ENCODE measurements at regions not wholly inside any gene's neighbourhood (a gene's known extent, or its start where the extent isn't known, plus 50 kb on each side); places are given as distances from the start of the nearest gene placed in this dataset.

DNA sequence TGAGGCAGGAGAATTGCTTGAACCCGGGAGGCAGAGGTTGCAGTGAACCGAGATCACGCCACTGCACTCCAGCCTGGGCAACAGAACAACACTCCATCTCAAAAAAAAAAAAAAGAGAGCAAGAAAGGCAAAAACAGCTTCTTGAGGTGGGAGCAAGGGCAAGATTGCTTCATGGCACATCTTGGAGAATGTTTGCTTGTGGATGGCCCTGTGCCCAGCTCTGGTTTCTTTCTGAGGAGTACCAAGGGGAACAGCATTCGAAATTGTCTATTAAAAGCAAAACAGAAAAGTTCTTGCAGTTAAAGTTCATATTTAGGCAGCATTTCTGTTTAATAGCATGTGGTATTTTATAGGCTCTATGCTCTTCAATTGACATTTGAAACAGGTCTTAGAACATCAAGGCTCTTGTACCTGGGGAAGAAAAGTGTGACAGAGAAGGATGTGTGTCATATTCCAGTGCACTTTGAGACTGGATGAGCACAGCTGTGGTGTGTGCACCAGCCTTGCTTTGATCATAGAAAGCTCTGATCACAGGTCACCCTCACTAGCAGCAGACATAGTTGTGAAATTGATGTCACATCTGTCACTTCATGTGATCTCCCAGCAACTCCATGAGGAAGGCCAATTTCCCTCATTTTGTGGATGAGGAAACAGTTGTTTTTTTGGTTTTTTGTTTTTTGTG is 154.3 kb downstream of the UXS1 start:
- TF ChIP-seq CTCF (IDR thresholded peaks at IDR 0.05) (no peak), ESRRA (CRISPR knock-in tag; IDR thresholded peaks at IDR 0.05; ENCODE audit: borderline replicate concordance) (no peak), NFYB (CRISPR knock-in tag; conservative IDR thresholded peaks at IDR 0.05; ENCODE audit: low read depth) (no peak), NR1H2 (CRISPR knock-in tag; IDR thresholded peaks at IDR 0.05) (no peak), IRF1 (CRISPR knock-in tag; IDR thresholded peaks at IDR 0.05) (no peak), MAX (CRISPR knock-in tag; IDR thresholded peaks at IDR 0.05) (no peak), ZNF121 (CRISPR knock-in tag; IDR thresholded peaks at IDR 0.05) (no peak)
- TF ChIP-seq, protein P1, sequence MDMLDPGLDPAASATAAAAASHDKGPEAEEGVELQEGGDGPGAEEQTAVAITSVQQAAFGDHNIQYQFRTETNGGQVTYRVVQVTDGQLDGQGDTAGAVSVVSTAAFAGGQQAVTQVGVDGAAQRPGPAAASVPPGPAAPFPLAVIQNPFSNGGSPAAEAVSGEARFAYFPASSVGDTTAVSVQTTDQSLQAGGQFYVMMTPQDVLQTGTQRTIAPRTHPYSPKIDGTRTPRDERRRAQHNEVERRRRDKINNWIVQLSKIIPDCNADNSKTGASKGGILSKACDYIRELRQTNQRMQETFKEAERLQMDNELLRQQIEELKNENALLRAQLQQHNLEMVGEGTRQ (CRISPR knock-in tag; IDR thresholded peaks at IDR 0.05), result no peak
- TF ChIP-seq, protein P2, sequence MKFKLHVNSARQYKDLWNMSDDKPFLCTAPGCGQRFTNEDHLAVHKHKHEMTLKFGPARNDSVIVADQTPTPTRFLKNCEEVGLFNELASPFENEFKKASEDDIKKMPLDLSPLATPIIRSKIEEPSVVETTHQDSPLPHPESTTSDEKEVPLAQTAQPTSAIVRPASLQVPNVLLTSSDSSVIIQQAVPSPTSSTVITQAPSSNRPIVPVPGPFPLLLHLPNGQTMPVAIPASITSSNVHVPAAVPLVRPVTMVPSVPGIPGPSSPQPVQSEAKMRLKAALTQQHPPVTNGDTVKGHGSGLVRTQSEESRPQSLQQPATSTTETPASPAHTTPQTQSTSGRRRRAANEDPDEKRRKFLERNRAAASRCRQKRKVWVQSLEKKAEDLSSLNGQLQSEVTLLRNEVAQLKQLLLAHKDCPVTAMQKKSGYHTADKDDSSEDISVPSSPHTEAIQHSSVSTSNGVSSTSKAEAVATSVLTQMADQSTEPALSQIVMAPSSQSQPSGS (CRISPR knock-in tag; IDR thresholded peaks at IDR 0.05; ENCODE audit: borderline replicate concordance, low read depth), result no peak
